OCI-LY3 (cell line): ENCODE measurements at regions not wholly inside any gene's neighbourhood (a gene's known extent, or its start where the extent isn't known, plus 50 kb on each side); places are given as distances from the start of the nearest gene placed in this dataset.

ENCODE experiments used
- EZH2phosphoT487 ChIP-seq: fragments of 200-600 bp; shearing (Covaris generic); IDR thresholded peaks from 2 replicates; pipeline ENCODE4 v1.6.1; 2018; ENCODE audit warnings: antibody characterized with exemption, mixed run types, low read depth
- TF ChIP-seq, protein P1 (sequence below): fragments of 200-600, 300-600 bp; sonication (generic); IDR thresholded peaks from 2 replicates; pipeline ENCODE4 v1.5.1; 2014; ENCODE audit warnings: antibody characterized with exemption, low read length, low read depth

DNA sequence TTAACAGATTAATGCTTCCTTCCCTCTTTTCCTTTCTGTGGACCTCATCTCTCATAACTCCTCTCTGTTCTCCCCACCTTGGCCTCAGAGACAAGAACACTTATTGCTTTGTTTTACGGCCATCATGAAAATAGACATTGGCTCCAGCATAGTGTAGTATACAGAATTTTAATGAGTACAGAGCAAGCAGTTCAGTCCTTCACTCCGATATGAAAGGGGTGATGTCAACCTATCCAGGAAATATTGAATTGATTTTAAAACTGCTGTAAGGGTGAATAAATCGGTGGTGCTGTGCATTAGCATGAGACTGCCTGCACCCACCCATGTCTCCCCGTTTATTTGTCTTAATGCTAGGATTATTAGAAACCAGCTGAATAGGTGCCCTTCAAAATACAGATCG lies 490.9 kb upstream of the TBL1XR1 start:
- no peak for TF ChIP-seq EZH2phosphoT487
- TF ChIP-seq, protein P1, sequence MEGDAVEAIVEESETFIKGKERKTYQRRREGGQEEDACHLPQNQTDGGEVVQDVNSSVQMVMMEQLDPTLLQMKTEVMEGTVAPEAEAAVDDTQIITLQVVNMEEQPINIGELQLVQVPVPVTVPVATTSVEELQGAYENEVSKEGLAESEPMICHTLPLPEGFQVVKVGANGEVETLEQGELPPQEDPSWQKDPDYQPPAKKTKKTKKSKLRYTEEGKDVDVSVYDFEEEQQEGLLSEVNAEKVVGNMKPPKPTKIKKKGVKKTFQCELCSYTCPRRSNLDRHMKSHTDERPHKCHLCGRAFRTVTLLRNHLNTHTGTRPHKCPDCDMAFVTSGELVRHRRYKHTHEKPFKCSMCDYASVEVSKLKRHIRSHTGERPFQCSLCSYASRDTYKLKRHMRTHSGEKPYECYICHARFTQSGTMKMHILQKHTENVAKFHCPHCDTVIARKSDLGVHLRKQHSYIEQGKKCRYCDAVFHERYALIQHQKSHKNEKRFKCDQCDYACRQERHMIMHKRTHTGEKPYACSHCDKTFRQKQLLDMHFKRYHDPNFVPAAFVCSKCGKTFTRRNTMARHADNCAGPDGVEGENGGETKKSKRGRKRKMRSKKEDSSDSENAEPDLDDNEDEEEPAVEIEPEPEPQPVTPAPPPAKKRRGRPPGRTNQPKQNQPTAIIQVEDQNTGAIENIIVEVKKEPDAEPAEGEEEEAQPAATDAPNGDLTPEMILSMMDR = no peak
